NOMO-1 (cell line): ENCODE measurements at regions not wholly inside any gene's neighbourhood (a gene's known extent, or its start where the extent isn't known, plus 50 kb on each side); places are given as distances from the start of the nearest gene placed in this dataset.

Source experiments
- DNase-seq, 2 experiments: peaks; one replicate each; lab custom pipeline; 2025; ENCODE audit not compliant: unreplicated experiment in 2 of 2; lab: John Stamatoyannopoulos, UW

DNA sequence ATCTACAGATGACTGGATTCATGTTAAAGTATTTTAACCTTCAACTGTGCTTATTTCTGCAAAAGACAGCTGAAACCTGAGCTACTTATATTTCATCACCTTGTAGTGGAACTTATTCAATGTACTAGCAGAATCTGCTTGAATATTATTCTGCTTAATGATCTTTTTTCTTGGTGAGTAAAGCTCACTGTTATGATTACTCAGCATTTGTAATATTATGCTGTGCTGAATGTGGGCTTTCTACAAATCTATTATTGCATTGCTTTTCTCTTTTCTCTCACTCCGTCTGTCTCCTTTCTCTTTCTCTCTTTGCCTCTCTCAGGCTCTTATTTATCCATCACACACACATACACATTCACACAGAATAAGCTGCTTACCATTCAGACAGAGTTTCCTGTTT lies 98.7 kb upstream of the TMEM196 start:
- DNase-seq: no peak

DNA sequence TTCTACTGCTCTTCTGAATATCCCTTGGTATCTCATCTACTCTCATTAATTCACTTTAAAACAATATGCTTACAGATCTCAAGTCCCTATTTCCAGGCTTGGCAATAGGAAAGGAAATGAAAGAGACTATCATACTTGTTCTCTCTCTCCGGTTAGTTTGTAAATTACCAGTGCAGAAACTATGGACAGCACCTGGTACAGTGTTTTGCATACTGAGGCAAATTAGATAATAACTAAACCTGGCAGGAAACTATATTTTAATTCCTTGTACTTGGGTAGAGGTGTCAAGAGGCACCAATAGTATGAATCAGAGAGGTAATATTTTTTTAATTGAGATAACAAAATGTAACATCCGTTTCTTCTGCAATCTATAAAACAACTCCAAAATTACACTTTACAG lies 97.7 kb upstream of the TMEM196 start:
- DNase-seq: no peak

DNA sequence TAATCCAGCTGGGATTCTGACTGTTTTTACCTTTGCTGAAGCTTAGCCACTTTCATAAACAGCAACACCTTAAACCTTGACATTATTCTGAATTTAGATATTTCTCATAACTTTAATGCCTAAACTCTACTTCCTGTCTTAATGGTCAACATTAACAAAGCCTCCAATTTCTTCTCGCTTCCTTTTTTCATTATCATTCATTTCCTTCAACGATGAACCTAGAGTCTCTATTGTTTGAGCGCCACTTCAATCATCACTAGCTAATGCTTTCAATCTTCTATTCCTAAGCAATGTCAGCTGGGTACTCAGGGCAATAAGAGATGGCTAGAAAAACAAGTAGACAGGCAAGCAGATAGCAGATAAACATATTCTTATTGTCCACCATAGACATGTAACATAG lies 96.6 kb upstream of the TMEM196 start:
- DNase-seq: no peak

DNA sequence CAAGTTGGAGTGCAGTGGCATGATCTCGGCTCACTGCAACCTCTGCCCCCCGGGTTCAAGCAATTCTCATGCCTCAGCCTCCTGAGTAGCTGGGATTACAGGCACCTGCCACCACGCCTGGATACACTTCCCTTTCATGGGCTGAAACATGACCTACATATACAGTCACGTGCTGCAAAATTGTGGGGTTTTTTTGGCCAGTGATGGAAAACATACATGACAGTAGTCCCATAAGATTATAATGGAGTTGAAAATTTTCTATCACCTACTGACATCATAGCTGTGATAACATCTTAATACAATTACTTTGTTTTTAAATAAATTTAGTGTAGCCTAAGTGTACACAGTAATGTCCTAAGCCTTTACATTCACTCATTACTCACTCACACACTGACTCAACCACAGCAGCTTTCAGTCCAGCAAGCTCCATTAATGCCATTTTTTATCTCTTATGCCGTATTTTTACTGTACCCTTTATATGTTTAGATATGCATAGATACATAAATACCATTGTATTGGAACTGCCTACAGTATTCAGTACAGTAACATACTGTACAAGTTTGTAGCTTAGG lies 79.9 kb upstream of the TMEM196 start:
- DNase-seq: no peak

DNA sequence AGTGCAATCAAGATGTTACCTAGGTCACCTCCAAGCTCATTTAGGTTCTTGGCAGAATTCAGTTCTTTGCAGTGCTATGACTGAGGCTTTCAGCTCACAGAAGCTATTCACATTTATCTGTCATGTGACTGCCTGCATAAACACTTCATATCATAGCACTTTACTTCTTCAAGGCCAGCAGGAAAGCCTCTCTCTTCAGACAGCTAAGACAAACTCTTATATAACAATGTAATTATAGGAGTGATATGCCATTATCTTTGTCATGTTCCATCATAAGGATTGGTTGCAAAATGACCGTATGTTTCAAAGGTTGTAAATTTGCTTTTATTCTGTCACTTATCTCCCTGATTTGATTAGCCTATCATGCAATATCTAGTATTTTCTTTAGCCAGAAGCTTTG lies 78.8 kb upstream of the TMEM196 start:
- DNase-seq: no peak

DNA sequence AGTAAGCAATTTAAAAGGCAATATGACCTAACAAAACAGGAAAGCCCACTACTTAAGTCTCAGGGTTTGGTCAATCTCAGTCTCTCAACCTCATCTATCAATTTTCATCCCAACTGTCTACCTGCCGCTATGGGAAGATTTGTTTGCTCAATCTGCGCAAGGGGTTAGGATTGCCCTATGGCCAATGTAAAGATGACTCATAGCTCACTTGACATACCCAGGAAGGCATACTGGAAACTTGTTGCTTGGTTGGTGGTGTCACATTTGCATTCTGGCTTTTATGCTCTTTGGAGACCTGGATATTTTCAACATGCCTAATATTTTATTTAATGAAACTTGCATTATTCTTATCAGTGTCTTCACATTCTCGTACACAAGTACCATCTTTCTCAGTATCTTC lies 78.1 kb upstream of the TMEM196 start:
- no peak for DNase-seq

DNA sequence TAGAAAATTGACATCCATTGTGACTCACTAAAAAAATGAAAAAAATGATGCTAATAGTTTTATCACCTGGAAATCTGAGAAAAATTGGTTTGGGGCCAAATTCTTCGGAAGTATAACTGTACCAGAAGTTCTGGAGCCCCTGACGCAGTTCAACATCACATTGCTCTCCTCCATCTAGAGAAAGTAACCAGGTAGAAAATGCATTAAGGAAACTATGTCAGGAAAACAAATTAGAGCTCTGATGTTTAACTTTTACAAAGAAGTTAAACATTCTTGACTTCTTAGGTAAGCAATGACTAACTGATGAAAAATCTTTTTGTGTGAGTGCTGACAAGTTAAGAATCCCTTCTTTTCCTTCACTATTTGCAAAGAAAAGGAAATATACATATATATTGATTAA lies 61.1 kb upstream of the TMEM196 start:
- no peak for DNase-seq

DNA sequence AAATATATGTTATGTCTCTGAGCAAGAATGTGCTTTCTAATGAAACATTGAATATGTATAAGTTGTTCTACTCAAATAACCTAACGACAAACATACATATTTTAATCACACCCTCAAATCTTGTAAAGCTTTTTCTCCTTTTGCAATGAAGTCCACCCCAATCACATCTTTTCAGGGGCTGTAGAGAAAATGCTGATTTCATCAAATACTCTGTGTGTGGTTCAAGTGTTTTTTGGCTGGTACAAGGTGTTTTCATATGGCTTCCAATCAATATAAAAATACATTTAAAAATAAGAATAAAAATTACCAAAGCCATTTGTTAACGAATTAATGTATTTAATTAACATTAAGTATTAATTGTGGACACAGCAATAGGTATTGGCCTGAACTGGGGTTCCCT lies 57.2 kb upstream of the TMEM196 start:
- no peak for DNase-seq
